HG03565 (cell line): ENCODE measurements at regions not wholly inside any gene's neighbourhood (a gene's known extent, or its start where the extent isn't known, plus 50 kb on each side); places are given as distances from the start of the nearest gene placed in this dataset.

Source experiments
- ATAC-seq: cut with Tn5 transposase; IDR thresholded peaks from one replicate; pipeline ENCODE4 v1.9.1; 2021; ENCODE audit warnings: mild to moderate bottlenecking, moderate library complexity; ENCODE audit not compliant: unreplicated experiment

- no peak for ATAC-seq
These were observed 469.6 kb downstream of the SOX9 start for GRCh38 chr17:72590382-72590781.

GRCh38 chr17:72590882-72591281, 470.1 kb downstream of the SOX9 start:
- ATAC-seq, result no peak

GRCh38 chr17:72591289-72592241, 470.7 kb downstream of the SOX9 start:
- no peak for ATAC-seq

- ATAC-seq, result no peak
These were observed 471.6 kb downstream of the SOX9 start for GRCh38 chr17:72592242-72592966.

GRCh38 chr17:72592967-72593325, 472.1 kb downstream of the SOX9 start:
- ATAC-seq, result no peak

GRCh38 chr17:72594248-72594647, 473.4 kb downstream of the SOX9 start:
- ATAC-seq, result no peak
